ENCODE measurements at regions not wholly inside any gene's neighbourhood (a gene's known extent, or its start where the extent isn't known, plus 50 kb on each side); places are given as distances from the start of the nearest gene placed in this dataset.

DNA sequence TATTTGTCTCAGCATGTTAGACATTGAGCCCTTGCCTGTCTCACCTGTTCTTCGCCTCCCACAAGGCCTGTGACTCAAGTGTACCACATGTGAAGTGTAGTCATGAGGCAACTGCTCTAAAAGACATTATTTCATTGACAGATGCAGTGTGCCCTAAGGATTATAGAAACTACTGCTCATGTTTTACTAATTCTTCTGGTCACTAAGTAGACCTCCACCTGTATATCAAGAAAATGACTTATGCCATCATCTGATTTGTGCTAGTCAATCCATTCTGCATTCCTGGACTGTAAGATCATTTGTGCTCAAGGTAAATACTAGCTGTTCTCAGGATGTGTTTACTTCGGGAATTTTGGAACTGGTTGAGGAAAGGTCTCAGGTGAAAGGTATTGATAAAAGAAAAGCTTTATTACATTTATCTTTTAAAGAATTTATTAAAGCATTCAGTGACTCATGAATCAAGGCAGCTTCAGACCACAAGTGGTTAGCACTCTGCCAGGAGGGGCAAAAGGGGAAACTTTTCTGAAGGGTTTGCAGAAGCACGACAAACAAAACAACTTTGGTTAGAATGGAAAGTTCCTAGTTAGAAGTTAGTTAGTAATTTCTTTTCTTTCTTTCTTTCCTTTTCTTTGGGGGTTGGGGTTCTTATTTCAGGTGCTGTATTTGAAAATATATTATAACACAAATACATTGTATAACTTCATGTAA is 465.3 kb upstream of the CBLB start:
- TF ChIP-seq ZFP3 (CRISPR knock-in tag; IDR thresholded peaks at IDR 0.05) (no peak), ZC3H10 (CRISPR knock-in tag; IDR thresholded peaks at IDR 0.05) (no peak), ZFP30 (CRISPR knock-in tag; IDR thresholded peaks at IDR 0.05) (no peak), GLIS3 (CRISPR knock-in tag; IDR thresholded peaks at IDR 0.05) (no peak), ISL1 (CRISPR knock-in tag; IDR thresholded peaks at IDR 0.05) (no peak), TCF4 (CRISPR knock-in tag; IDR thresholded peaks at IDR 0.05; ENCODE audit: borderline replicate concordance) (no peak), BACH2 (CRISPR knock-in tag; IDR thresholded peaks at IDR 0.05; ENCODE audit: borderline replicate concordance) (no peak)
- TF ChIP-seq, protein P1, sequence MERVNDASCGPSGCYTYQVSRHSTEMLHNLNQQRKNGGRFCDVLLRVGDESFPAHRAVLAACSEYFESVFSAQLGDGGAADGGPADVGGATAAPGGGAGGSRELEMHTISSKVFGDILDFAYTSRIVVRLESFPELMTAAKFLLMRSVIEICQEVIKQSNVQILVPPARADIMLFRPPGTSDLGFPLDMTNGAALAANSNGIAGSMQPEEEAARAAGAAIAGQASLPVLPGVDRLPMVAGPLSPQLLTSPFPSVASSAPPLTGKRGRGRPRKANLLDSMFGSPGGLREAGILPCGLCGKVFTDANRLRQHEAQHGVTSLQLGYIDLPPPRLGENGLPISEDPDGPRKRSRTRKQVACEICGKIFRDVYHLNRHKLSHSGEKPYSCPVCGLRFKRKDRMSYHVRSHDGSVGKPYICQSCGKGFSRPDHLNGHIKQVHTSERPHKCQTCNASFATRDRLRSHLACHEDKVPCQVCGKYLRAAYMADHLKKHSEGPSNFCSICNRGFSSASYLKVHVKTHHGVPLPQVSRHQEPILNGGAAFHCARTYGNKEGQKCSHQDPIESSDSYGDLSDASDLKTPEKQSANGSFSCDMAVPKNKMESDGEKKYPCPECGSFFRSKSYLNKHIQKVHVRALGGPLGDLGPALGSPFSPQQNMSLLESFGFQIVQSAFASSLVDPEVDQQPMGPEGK (CRISPR knock-in tag; IDR thresholded peaks at IDR 0.05; ENCODE audit: borderline replicate concordance): no peak
- TF ChIP-seq, protein P2, sequence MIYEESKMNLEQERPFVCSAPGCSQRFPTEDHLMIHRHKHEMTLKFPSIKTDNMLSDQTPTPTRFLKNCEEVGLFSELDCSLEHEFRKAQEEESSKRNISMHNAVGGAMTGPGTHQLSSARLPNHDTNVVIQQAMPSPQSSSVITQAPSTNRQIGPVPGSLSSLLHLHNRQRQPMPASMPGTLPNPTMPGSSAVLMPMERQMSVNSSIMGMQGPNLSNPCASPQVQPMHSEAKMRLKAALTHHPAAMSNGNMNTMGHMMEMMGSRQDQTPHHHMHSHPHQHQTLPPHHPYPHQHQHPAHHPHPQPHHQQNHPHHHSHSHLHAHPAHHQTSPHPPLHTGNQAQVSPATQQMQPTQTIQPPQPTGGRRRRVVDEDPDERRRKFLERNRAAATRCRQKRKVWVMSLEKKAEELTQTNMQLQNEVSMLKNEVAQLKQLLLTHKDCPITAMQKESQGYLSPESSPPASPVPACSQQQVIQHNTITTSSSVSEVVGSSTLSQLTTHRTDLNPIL (CRISPR knock-in tag; IDR thresholded peaks at IDR 0.05; ENCODE audit: low read depth): no peak
- TF ChIP-seq, protein P3, sequence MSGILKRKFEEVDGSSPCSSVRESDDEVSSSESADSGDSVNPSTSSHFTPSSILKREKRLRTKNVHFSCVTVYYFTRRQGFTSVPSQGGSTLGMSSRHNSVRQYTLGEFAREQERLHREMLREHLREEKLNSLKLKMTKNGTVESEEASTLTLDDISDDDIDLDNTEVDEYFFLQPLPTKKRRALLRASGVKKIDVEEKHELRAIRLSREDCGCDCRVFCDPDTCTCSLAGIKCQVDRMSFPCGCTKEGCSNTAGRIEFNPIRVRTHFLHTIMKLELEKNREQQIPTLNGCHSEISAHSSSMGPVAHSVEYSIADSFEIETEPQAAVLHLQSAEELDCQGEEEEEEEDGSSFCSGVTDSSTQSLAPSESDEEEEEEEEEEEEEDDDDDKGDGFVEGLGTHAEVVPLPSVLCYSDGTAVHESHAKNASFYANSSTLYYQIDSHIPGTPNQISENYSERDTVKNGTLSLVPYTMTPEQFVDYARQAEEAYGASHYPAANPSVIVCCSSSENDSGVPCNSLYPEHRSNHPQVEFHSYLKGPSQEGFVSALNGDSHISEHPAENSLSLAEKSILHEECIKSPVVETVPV (CRISPR knock-in tag; IDR thresholded peaks at IDR 0.05): no peak
- TF ChIP-seq, protein P4, sequence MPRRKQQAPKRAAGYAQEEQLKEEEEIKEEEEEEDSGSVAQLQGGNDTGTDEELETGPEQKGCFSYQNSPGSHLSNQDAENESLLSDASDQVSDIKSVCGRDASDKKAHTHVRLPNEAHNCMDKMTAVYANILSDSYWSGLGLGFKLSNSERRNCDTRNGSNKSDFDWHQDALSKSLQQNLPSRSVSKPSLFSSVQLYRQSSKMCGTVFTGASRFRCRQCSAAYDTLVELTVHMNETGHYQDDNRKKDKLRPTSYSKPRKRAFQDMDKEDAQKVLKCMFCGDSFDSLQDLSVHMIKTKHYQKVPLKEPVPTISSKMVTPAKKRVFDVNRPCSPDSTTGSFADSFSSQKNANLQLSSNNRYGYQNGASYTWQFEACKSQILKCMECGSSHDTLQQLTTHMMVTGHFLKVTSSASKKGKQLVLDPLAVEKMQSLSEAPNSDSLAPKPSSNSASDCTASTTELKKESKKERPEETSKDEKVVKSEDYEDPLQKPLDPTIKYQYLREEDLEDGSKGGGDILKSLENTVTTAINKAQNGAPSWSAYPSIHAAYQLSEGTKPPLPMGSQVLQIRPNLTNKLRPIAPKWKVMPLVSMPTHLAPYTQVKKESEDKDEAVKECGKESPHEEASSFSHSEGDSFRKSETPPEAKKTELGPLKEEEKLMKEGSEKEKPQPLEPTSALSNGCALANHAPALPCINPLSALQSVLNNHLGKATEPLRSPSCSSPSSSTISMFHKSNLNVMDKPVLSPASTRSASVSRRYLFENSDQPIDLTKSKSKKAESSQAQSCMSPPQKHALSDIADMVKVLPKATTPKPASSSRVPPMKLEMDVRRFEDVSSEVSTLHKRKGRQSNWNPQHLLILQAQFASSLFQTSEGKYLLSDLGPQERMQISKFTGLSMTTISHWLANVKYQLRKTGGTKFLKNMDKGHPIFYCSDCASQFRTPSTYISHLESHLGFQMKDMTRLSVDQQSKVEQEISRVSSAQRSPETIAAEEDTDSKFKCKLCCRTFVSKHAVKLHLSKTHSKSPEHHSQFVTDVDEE (CRISPR knock-in tag; IDR thresholded peaks at IDR 0.05): no peak

Data from SK-N-SH treated with all-trans-retinoic acid at 6 μM for 48 hours (cell line).